Umbilical cord (tissue), 1 donor: ENCODE measurements at regions not wholly inside any gene's neighbourhood (a gene's known extent, or its start where the extent isn't known, plus 50 kb on each side); places are given as distances from the start of the nearest gene placed in this dataset.
"Not testable (repeated sequence)": the region's sequence is repeated elsewhere in the genome, so short reads cannot be mapped to it uniquely, and the experiment has no call there.

ENCODE experiments used
- DNase-seq: peaks from one replicate; pipeline ENCODE4 v3.0.0-alpha.2; 2015; ENCODE audit warnings: low spot score

DNA sequence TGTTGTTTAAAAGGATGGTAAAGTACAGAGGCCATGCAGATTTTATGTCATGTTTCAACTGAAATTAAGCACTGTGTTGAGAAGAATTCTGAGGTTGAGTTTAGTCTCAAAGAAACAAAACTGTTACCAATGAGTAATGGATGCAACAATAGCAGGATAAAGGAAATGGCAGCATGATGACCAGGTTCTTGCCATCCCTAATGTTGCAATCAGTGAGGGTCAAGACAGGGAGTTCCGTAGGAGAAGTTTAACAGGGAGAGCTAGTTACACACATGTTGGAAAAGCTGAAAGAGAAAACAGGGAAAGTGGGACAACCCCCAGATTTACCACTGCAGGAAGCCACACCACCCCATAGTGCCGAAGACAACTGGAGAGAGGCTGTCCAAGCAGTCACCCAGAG, 343.8 kb upstream of the EPHA4 start:
- no peak for DNase-seq

DNA sequence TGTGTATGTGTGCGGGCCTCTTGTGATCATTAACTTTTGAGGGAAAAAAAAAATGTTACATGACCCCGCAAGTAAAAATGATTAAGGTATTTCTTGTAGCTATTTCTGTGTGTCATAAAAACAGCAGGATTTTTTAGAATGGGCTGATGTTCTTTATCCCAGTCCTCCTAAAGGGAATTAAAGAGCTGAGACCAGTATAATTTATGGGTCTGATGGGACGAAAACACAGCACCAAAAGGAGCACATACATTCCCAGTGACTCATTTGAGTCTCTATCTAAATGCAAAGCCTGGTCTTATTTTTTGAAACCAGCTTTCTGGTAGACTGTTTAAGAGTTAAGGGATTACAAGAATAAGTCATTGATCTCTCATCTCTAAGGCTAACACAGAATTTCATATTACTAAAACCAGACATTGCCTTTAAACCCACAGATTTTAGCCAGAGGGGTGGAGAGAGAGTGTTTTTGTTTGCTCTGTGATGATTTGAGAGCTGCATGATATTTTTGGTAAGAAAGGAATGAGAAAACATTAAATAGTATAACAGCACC, 342.3 kb upstream of the EPHA4 start:
- peak; percentile 97 for DNase-seq

DNA sequence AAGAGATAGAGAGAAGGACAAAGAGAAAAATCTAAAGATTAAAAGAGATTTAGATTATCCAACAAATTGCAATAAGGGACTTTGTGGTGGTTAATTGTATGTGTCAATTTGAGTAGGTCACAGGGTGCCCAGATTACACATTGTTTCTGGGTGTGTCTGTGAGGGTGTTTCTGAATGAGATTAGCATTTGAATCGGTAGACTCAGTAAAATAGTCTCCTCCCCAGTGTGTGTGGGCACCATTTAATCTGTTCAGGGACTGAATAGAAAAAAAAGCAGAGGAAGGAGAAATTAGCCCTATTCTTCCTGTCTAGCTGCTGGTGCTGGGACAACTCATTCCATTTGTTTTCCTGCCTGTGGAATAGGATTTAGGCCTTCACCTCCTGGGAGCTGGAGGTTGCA, 339.8 kb upstream of the EPHA4 start:
- DNase-seq, result no peak

DNA sequence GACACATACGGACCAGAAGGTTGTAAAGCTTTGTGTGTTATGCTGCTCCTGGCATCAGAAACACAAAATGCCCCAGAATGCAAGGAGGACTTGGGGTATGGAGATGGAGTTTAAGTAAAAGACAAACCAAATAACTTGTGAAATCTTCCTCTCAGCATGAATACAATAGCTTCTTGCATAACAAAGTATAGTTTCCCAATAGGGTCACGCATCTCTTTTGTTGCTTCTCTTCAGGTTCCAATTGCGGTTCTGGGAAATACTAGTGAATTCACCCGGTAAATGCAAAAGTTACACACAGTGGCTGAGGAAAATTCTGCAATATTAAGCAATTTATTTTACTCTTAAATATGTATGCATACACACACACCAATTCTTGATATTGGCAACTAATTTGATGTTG, 339.2 kb upstream of the EPHA4 start:
- no peak for DNase-seq

DNA sequence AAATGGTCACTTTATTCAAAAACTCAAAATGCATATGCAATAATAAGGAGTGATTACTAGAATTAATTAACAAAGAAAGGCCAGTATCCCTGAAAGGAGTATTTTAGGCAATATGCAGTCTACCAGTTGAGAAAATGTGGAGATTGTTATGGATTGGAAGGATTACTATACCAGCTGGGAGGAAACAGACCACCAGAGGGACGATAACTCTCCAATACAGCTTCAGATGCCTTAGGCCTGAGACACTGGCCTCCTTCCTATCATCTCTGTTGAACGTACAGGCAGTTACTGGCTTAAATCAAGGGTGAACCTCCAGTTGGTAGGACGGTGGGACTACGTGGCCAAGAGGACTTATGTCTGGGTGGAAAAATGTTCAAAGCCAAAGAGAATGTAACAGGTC, 336.4 kb upstream of the EPHA4 start:
- DNase-seq, result no peak

DNA sequence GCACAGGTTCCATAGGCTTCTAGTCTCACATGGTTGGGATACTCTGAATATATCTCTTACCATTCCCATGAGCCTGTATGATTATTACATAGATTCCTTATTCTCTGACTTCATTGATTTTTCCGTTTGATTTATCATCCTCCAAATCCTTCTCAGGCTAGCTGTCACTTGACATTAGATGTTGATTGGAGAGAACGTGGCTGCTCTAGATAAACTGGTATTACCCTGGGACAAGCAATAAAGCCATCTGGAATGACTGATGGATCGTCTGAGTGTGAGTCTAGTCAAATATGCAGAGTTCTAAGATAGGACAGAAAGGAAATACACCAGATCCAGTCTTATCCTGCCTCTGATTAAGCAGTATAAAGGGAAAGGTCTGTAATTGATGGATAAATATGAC, 325.6 kb upstream of the EPHA4 start:
- DNase-seq, result peak; percentile 44

DNA sequence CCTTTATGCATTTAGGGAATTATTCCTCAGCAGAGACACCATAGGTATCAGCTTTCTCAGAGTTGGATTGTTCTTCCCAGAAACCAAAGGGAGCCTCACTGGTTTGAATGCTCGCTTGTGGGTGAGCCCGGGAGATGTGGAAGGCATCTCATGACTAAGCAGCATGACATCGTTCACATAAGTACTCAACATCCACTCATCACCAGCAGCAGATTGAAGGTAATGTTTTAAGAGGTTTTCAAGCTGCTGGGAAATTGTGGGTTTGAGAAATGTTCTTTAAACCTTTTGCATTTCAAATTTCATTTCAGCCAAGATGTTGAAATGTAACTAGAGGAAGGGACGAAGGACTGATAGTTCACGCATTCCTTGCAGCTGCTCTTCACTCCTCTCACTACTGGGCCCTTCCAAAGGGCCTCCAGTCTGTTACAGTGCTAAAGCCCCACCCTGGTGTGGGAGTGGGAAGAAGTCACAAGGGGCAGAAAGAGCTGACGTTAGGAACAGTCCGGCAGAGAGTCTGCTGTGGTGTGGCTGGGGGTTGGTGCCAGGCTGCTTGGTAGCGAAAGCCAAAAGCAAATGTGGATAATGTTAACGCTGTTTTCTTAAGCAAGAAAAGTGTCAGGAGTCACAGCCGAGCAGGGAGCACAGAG, 324.5 kb upstream of the EPHA4 start:
- DNase-seq, result peak; percentile 67

DNA sequence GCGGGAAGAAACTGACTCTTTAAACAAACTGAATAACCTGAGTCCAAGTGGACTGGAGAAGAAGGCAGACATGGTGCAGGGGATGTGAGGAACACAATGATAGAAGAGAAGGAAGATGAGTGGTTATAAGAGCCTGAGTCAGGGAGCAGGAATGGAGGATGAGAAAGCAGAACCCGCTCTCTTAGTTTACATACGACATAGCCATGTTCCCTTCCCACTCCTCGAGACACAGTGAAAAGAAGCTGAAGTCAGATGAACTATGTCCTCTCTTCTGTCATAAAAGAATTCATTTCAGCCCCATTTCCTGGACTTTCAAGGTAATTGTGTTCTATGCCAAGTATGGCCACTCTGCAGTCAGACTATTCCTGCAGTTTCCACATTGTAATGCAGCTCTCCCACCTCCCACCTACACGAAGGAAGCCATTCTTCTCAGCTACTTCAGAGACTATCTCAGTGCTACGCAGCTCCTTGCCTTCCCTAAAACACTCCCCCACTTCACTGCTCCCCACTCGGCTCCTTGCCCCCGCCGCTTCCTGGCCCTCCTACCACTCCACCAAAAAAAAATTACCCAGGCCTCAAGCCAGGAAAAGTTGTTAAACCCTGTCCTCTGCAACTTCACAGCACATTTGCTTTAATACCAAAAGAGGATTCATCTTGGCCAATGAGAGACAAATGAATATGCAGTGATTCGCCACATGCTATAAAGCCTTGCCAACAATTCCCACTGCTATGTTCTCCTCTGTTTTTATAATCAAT, 323.4 kb upstream of the EPHA4 start:
- no peak for DNase-seq

DNA sequence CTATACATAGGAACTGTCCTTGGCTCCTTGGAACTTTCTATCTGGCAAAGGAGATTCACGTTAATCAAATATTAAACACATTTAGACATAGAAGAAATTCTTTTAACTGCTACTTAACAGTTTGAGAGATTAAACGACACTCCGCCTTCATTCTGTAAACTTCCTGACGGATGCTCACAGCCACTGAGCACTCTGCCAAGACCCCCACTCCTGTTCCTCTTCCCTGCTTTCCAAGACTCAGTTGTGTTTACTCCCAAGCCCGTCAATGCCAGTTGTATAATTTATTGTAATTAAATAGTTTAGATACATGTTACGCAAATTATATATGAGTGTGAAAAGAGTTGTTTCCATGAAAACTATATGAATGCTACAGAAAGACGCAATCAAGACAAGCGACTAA, 321.4 kb upstream of the EPHA4 start:
- no peak for DNase-seq

DNA sequence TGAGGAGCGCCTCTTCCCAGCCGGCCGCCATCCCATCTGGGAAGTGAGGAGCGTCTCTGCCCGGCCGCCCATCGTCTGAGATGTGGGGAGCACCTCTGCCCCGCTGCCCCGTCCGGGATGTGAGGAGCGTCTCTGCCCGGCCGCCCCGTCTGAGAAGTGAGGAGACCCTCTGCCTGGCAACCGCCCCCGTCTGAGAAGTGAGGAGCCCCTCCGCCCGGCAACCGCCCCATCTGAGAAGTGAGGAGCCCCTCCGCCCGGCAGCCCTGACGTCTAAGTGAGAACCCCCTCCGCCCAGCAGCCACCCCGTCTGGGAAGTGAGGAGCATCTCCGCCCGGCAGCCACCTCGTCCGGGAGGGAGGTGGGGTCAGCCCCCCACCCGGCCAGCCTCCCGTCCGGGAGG, 319.9 kb upstream of the EPHA4 start:
- not testable (repeated sequence) for DNase-seq

DNA sequence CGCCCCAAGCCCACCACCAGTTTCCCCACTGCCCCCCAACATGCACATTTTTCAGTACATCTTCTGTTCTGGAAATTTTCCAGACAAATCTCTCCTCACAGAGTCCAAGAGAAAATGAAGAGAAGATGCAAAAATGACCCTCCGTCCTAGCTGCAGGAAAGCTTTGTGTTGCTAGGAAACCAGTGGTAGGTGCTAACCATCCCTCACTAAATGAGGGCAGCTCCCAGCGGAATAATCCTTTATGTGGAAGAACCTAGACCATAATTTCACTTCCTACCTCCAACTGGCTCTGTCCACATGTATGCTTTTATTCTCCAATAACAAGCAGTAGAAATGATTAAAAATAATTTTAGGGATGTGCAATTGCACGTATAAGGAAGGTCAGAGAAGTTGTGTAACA, 311.9 kb upstream of the EPHA4 start:
- no peak for DNase-seq

DNA sequence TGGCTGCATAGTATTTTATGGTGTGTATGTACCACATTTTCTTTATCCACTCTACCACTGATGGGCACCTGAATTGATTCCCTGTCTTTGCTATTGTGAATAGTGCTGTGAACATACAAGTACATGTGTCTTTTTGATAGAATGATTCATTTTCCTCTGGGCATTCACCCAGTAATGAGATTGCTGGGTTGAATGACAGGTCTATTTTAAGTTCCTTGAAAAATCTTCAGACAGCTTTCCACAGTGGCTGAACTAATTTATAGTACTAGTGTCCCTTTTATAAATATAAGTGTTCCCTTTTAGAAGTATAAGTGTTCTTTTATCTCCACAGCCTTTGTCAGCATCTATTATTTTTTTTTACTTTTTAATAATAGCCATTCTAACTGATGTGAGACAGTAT, 303.9 kb upstream of the EPHA4 start:
- DNase-seq, result no peak

DNA sequence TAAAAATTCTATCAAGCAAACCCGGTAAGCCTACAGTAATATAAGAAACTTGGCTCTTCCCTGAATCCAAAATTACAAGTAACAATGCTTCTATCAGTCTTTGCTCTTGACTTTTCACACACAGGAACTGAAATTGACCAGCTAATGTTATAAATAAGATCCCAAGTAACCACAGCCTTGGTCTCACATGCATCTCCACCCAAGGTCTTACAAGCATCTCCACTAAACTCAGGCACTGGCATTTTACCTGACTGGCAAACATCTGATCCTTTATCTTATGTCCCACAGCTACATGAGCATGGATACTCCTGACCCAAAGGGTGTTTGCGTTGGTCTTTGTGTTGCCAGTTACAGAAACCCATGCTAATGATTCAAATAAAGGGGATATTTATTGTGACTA, 302.3 kb upstream of the EPHA4 start:
- DNase-seq, result no peak

DNA sequence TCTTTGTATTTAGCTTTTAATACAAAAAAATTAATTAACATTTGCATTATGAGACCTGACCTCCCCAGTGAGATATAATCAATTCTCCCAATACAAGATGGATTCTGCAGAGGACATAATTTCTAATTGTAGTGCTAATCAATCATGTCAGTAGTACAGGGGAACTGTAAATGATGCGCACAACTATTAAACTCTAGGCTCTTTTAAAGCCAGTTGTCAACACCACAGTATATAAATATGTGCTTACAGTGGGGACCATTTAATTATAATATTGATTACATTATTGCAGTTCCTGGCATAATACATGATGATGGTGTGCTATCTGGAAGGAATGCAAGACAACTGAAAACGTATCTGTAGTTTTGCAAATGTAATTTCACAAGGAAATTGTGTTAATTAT, 285.6 kb upstream of the EPHA4 start:
- no peak for DNase-seq

DNA sequence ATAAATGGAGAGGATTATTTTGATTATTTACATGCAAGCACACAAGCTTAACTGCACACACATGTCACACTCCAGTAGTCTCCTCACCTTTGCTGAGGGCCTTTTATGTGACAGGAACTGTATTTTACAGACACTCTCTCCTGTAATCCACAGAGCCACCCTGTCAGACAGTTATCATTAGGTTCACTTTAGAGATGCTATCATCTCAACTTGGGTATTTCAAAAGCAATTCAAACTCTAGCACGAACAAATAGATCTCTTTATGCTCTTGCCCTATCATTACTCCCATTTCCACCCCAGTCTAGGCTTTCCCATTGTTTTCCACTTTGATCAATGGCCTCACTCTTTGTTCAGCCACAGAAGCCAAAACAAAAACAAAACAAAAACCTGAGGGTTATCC, 281.2 kb upstream of the EPHA4 start:
- no peak for DNase-seq

DNA sequence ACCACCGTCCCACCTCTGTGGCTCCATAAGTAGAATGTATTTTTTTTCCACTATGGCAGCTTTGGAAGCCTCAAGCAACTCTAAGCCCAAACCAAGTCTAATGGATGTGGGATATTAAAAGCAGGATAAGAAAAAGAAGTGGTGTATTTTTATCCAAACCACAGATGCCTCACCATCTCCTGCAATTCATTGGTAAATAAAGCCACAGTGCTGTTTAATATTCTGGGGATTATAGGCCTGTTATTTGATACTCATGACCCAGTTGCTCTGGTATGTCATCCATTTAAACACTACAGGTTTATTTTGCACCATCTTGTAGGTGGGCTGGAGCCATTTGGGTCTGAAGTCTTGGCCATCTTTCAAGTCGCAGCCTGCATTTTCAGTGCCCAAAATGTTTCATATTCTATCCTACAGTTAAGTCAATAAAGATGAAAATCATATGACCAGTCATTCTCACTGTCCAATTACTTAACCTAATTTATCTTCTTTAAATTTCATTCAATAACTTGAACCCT, 279.5 kb upstream of the EPHA4 start:
- no peak for DNase-seq

DNA sequence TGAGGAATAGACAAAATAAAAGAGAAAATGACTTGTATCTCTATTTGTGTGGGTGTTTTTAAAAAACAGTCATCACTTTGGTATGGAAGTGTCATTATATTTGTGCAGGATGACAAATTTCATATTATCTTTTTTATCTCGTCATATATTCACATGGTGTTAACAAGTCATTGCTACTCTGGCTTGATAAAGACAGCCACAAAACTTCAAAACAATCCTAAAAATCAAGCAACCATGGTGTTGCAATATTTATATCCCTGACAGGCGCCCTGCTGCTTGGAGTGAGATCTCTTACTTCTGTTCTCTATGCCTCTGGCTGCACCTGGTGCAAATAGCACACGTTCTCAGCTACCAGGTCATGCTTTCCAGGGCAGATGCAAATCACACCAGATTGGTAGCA, 278.0 kb upstream of the EPHA4 start:
- peak; percentile 23 for DNase-seq

DNA sequence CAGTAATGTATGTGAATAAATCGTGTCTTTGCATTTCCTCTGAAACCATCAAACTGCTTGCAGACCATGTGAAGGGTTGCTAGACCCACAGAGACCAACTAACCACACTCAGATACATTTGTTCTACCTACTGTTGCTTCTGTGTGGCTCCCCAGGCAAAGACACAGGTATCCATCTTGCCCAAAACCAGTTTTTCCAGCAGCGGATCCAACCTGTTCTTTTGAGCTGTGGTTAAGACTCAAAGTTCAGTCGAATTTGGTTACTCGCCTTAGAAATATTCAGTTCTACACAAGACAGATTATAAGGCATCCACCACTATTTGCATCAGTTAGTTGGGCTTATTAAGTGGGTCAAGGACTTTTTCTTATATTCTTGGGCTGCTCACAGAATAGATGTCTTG, 276.2 kb upstream of the EPHA4 start:
- DNase-seq, result peak; percentile 8

DNA sequence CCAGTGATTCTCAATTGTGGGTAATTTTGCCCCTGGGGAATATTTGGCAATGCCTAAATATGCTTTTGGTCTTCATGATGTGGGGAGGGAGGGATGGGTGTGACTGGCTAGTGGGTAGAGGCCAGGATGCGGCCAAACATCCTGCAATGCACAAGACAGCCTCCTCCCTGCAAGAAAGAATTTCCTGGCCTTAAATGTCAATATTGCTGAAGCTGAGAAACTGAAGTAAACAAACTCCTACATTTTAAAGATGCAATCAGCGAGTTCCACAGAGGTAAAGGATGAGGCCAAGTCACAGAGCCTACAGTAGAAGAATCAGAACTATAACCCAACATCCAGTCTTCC, 272.9 kb upstream of the EPHA4 start:
- no peak for DNase-seq

DNA sequence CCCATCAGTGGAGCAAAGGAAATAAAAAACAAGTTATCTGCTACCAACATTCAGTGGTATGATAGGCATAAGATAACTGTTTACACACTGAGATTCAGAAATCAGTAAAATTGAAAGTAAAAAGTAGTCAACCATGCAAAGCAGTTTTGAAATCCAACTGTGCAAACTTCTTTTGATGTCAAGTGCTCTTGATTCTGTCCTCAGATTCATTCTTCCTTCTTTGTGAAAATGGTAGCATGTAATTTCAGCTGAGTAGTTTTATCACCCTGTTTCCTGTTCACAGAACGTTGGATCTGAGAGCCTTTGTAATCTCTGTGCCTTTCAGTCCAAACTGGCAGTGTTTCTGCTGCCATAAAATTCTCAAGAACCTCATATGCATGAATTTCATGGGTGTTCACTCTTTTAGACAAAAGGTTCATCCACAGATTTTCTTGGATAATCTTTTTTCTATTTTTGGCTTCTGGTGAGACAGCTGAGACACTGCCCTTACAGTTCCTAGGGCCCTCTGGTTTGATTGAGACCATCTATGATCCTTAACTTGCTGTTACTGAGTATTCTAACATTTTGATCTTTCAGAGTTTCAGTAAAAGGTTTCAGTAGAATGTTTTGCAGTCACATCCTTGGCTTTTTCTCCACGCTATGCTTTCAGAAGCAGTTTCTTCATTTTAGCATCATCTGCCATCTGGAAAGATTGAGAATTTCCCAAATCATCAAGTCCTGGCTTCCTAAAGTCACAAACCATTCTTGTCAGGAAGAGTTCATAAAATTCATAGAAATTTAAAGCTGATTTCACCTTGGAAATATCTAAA, 272.3 kb upstream of the EPHA4 start:
- DNase-seq, result peak; percentile 39

DNA sequence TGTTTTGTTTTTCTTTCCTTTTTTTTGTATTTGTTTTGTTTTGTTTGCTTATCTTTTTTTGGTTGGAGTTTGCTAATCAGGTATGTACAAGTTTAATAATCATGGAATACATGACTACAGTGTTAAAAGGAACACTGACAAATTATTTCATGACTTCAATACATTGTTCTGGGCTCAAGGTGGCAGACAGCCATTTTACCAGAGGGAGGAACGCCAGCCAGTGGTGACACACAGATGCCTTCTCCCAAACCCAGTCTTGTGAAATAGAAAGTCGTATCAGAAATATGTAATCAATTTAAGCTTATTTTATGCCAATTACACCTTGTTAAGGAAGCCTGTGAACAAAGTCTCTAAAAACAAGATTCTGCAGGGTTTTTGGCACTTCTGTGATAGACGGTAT, 264.0 kb upstream of the EPHA4 start:
- no peak for DNase-seq

DNA sequence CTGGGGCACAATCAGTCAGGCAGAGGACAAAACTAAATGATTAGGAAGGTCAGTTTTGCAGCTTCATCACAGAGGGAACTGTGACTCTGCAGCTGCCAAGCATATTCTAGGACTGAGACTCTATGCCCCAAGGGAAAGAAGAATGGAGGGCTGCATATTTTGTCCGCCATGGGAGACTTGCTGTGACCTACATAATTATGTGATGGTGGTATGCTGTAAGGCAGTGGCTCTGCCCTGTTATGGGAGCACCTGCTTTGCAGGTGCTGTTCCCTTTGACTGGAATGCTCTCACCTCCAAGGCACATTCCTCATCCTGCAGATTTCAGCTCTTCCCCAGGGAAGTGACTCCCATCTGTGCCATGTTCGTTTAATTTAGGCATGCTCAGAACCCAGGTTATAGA, 261.9 kb upstream of the EPHA4 start:
- no peak for DNase-seq
